HepG2 (cell line): ENCODE measurements at regions not wholly inside any gene's neighbourhood (a gene's known extent, or its start where the extent isn't known, plus 50 kb on each side); places are given as distances from the start of the nearest gene placed in this dataset.

Experiments
- ATAC-seq: fragments of 200-7000 bp; cut with Tn5 transposase; 3 replicates; pipeline ENCODE4 v1.9.1; 2020; ENCODE audit warnings: mild to moderate bottlenecking, moderate library complexity
- BruUV-seq: library from RNA; stranded (reverse); fragments of 400-500 nt; replicated peaks from 2 replicates; lab custom pipeline; 2021; lab: Mats Ljungman, UMichigan
- CTCF ChIA-PET: fragments of 300-600 bp; formaldehyde crosslinking; extraction: SDS; loops from one replicate; lab custom pipeline; 2021; ENCODE audit warnings: low total read pairs, inconsistent platforms, low intra/inter-chr PET ratio; lab: Yijun Ruan, JAX
- POLR2A ChIA-PET: fragments of 350-600 bp; sonication (Branson Sonifier 250); formaldehyde crosslinking; loops from one replicate; lab custom pipeline; 2020; ENCODE audit warnings: antibody characterized with exemption, inconsistent platforms; lab: Yijun Ruan, JAX
- DNase-seq: peaks from one replicate; pipeline ENCODE4 v3.0.0-alpha.2; 2015; ENCODE audit warnings: low spot score
- FAIRE-seq: peaks from 3 replicates; lab custom pipeline; 2011; peaks lifted over from hg19 to GRCh38; lab: Jason Lieb, UNC
- H2AFZ ChIP-seq: one replicate; pipeline ENCODE4 v1.6.1; 2011; ENCODE audit warnings: low read length, inconsistent platforms
- H3K27ac ChIP-seq: fragments of 300-600 bp; 3 replicates; pipeline ENCODE4 v1.8.0; 2011; ENCODE audit warnings: mixed run types, mild to moderate bottlenecking, mixed read lengths, low read length, inconsistent platforms; ENCODE audit not compliant: insufficient read depth; ENCODE audit errors: extremely low read length
- H3K27me3 ChIP-seq, 2 experiments: fragments of 200-600 bp in 1 of 2; 2 replicates in 1 of 2; 3 replicates in 1 of 2; pipeline versions ENCODE4 v1.6.0 to v1.8.0; 2011; ENCODE audit warnings: low read length in 2 of 2, mild to moderate bottlenecking in 2 of 2, moderate library complexity in 2 of 2, inconsistent platforms in 1 of 2; ENCODE audit not compliant: insufficient read depth in 2 of 2, control insufficient read depth in 1 of 2
- H3K36me3 ChIP-seq, 2 experiments: fragments of 200-600 bp in 1 of 2; replicated peaks in 1 of 2; 2 replicates in 1 of 2; 3 replicates in 1 of 2; pipeline versions ENCODE4 v1.5.1 to v1.8.0; 2011; ENCODE audit warnings: low read length in 2 of 2, inconsistent platforms in 1 of 2; ENCODE audit not compliant: insufficient read depth in 2 of 2, control insufficient read depth in 1 of 2
- H3K4me1 ChIP-seq: 2 replicates; pipeline ENCODE4 v1.5.1; 2012; ENCODE audit warnings: low read length, inconsistent platforms; ENCODE audit not compliant: insufficient read depth
- H3K4me2 ChIP-seq: 2 replicates; pipeline ENCODE4 v1.6.0; 2011; ENCODE audit warnings: low read depth, low read length, inconsistent platforms
- H3K4me3 ChIP-seq, 3 experiments: fragments of 200-600 bp in 1 of 3; sonication (generic), shearing (Covaris generic) in 1 of 3; replicated peaks in 1 of 3; 2 replicates each; pipeline ENCODE4 v1.5.1; 2011 to 2016; ENCODE audit warnings: low read length in 3 of 3, inconsistent platforms in 2 of 3, low read depth in 2 of 3, mild to moderate bottlenecking in 2 of 3, control low read depth in 1 of 3, mixed read lengths in 1 of 3; ENCODE audit not compliant: insufficient read depth in 1 of 3
- H3K79me2 ChIP-seq: one replicate; pipeline ENCODE4 v1.6.1; 2011; ENCODE audit warnings: low read length, inconsistent platforms; ENCODE audit not compliant: insufficient read depth
- H3K9ac ChIP-seq: 2 replicates; pipeline ENCODE4 v1.6.0; 2011; ENCODE audit warnings: mild to moderate bottlenecking, low read depth, low read length, inconsistent platforms; ENCODE audit not compliant: insufficient read depth
- H3K9me3 ChIP-seq: 2 replicates; pipeline ENCODE4 v1.5.1; 2012; ENCODE audit warnings: mild to moderate bottlenecking, low read length
- H4K20me1 ChIP-seq: 2 replicates; pipeline ENCODE4 v1.6.0; 2011; ENCODE audit warnings: inconsistent platforms, mild to moderate bottlenecking, low read length, moderate library complexity; ENCODE audit not compliant: insufficient read depth
- FOXJ3 ChIP-seq: sonication (generic); formaldehyde crosslinking; IDR thresholded peaks from 2 replicates; pipeline ENCODE4 v1.4.0; 2020; ENCODE audit warnings: missing genetic modification reagents, mild to moderate bottlenecking, borderline replicate concordance
- GZF1 ChIP-seq: sonication (generic); formaldehyde crosslinking; IDR thresholded peaks from 2 replicates; pipeline ENCODE4 v1.5.1; 2020; ENCODE audit warnings: mild to moderate bottlenecking, missing genetic modification reagents
- HNF1A ChIP-seq, 2 experiments: sonication (generic) in 1 of 2; formaldehyde crosslinking in 1 of 2; IDR thresholded peaks; 2 replicates each; pipeline versions ENCODE4 v1.4.0 to v1.6.1; 2016 to 2020; ENCODE audit warnings: borderline replicate concordance in 1 of 2, low read depth in 1 of 2, mild to moderate bottlenecking in 1 of 2, missing genetic modification reagents in 1 of 2
- NONO ChIP-seq, 2 experiments: fragments of 450-650 bp in 1 of 2; sonication (generic) in 1 of 2; formaldehyde crosslinking in 1 of 2; IDR thresholded peaks in 1 of 2; conservative IDR thresholded peaks in 1 of 2; 2 replicates each; pipeline versions ENCODE4 v1.6.1 to v1.8.0; 2017 to 2022; ENCODE audit warnings: mild to moderate bottlenecking in 1 of 2, missing genetic modification reagents in 1 of 2, moderate library complexity in 1 of 2
- PCBP1 ChIP-seq: fragments of 200-400 bp; formaldehyde crosslinking; IDR thresholded peaks from 2 replicates; pipeline ENCODE4 v1.6.1; 2017; ENCODE audit warnings: mild to moderate bottlenecking, low read depth, low read length, borderline replicate concordance
- WGBS: methylation state at CpG from one replicate; pipeline ENCODE4 v1.1.6; 2017; ENCODE audit warnings: low lambda C conversion rate; 5-methylcytosine and 5-hydroxymethylcytosine counted together
- in situ Hi-C: cut with HindIII; loops from 2 replicates; pipeline ENCODE4 v1.10.0; 2017; ENCODE audit warnings: low pct_unique_long_range_greater_than_20kb; ENCODE audit not compliant: extremely low pct_ligation_motif_present
- intact Hi-C: fragments of 100-400 bp; cut with micrococcal nuclease; formaldehyde crosslinking; loops from one replicate; pipeline ENCODE4 v1.10.0; 2022; ENCODE audit not compliant: unreplicated experiment
- TF ChIP-seq, protein P1 (sequence below): sonication (generic); formaldehyde crosslinking; IDR thresholded peaks from 2 replicates; pipeline ENCODE4 v1.5.0; 2020; ENCODE audit warnings: mild to moderate bottlenecking, missing genetic modification reagents, moderate library complexity

GRCh38 chr4:171651071-171651470 lies 162.1 kb upstream of the GALNTL6 start:
- Histone ChIP-seq H3K4me1 (no peaks in the 10 kb centered on the region), H3K4me3 (no peak overlapping the region), H3K36me3 (no peaks in the 10 kb centered on the region), H4K20me1 (no peaks in the 10 kb centered on the region), H3K79me2 (no peaks in the 10 kb centered on the region), H3K9ac (no peak overlapping the region), H3K27me3 (no peaks in the 10 kb centered on the region), H3K9me3 (no peaks in the 10 kb centered on the region), H3K27ac (no peak overlapping the region), H2AFZ (no peak overlapping the region), H3K4me2 (no peak overlapping the region)
- no TSS peak for BruUV-seq
- no CpG with 5 or more reads among the region's 6 CpGs for WGBS
- FAIRE-seq (no peak), ATAC-seq (no peak), DNase-seq (no peak)
- in situ Hi-C loops (no loop called here), intact Hi-C loops (no loop called here)
- no peak for TF ChIP-seq NONO (IDR thresholded peaks at IDR 0.05)
- TF ChIP-seq NONO (CRISPR knock-in tag; conservative IDR thresholded peaks at IDR 0.05): no peak
- TF ChIP-seq FOXJ3 (CRISPR knock-in tag): no peak
- TF ChIP-seq HNF1A (IDR thresholded peaks at IDR 0.05; ENCODE audit: low read depth): no peak
- TF ChIP-seq HNF1A (CRISPR knock-in tag; IDR thresholded peaks at IDR 0.05; ENCODE audit: borderline replicate concordance): no peak
- CTCF ChIA-PET: no interaction called here
- POLR2A ChIA-PET: no interaction called here

- Histone ChIP-seq H3K9ac (no peak overlapping the region), H3K79me2 (no peaks in the 10 kb centered on the region), H3K27ac (no peak overlapping the region), H3K4me3 (no peak overlapping the region), H3K27me3 (no peaks in the 10 kb centered on the region), H3K4me1 (no peaks in the 10 kb centered on the region), H4K20me1 (no peaks in the 10 kb centered on the region), H3K36me3 (no peaks in the 10 kb centered on the region), H3K9me3 (no peaks in the 10 kb centered on the region), H2AFZ (no peak overlapping the region), H3K4me2 (no peak overlapping the region)
- in situ Hi-C loops: no loop called here
- BruUV-seq: no TSS peak
- ChIA-PET POLR2A (no interaction called here), CTCF (no interaction called here)
- FAIRE-seq (no peak), DNase-seq (peak; percentile 3), ATAC-seq (peak; percentile 54; the same call in 2 of the 3 replicates)
- no CpG with 5 or more reads among the region's 2 CpGs for WGBS
- intact Hi-C loops: no loop called here
- TF ChIP-seq GZF1 (CRISPR knock-in tag) (no peak), PCBP1 (no peak)
- TF ChIP-seq, protein P1, sequence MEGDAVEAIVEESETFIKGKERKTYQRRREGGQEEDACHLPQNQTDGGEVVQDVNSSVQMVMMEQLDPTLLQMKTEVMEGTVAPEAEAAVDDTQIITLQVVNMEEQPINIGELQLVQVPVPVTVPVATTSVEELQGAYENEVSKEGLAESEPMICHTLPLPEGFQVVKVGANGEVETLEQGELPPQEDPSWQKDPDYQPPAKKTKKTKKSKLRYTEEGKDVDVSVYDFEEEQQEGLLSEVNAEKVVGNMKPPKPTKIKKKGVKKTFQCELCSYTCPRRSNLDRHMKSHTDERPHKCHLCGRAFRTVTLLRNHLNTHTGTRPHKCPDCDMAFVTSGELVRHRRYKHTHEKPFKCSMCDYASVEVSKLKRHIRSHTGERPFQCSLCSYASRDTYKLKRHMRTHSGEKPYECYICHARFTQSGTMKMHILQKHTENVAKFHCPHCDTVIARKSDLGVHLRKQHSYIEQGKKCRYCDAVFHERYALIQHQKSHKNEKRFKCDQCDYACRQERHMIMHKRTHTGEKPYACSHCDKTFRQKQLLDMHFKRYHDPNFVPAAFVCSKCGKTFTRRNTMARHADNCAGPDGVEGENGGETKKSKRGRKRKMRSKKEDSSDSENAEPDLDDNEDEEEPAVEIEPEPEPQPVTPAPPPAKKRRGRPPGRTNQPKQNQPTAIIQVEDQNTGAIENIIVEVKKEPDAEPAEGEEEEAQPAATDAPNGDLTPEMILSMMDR (CRISPR knock-in tag): 0 out of 2 replicates have a peak, but pooled peaks have one; percentile 20
Measured at GRCh38 chr4:171650543-171650942, 162.7 kb upstream of the GALNTL6 start.
